HG02852 (cell line): ENCODE measurements at regions not wholly inside any gene's neighbourhood (a gene's known extent, or its start where the extent isn't known, plus 50 kb on each side); places are given as distances from the start of the nearest gene placed in this dataset.

ENCODE experiments used
- ATAC-seq: cut with Tn5 transposase; IDR thresholded peaks from one replicate; pipeline ENCODE4 v1.9.1; 2021; ENCODE audit warnings: mild to moderate bottlenecking, moderate library complexity; ENCODE audit not compliant: unreplicated experiment

DNA sequence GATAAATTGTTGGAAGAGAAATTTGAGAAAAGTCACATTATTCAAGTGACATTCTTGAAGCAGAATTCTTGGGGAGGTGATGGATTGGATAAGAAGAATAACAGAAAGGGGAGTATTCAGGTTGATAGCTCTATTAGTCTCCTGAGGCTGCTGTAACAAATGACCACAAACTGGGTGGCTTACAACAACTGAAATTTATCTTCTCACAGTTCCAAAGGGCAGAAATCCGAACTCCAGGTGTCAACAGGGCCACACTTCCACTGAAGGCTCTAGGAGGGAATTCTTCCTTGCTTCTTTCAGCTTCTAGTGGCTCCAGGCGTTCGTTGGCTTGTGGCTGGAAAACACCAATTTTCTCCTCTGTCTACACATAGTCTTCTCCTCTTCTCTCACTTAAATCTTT, 99.8 kb downstream of the TES start:
- ATAC-seq, result no peak

DNA sequence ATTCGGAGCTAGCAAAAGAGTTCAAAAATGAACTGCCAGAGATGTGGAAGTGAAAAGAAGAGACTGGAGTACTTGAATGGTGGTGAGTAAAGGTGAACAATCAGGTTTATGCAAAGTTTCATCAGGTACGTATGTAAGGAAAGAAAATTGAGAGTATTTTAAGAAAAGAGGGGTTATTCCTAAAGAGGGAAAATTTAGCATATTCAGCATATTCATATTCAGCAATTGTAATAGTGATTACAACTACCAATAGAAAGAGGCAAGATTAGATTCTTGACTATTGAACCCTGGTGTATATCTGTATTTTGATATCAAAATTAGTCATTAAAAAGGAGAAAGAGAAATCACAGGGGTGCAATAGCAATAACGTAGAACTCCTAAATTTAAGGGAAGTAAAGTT, 100.9 kb downstream of the TES start:
- ATAC-seq, result no peak

DNA sequence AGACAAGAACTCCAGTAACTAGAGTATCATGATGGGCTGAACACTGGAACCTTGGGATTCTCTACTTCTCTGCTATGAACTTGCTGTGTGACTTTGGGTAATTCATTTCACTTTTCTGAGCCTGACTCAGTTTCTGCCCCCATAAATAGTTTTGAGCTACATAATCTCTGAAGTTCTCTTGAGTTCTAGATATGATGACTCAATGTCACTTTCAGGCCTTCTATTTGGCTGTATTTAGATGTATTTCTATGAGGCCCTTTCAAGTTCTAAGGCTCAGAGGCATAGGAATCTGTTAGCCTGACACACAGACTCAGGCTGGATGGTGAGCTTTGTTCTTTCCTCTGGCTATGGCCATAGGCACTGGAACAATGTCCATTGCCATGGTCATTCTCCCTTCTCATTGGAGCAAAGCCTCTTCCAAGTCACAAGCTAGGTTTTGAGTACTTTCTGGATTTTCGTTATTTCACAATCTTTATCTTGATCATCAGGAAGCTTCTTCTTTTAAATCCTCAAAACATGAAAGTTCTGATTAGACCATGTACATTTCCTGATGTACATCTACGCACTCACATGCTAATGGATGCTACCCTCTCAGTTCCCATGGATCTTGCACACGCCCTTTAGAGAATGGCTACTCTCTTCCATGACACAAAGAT, 101.6 kb downstream of the TES start:
- ATAC-seq, result no peak

DNA sequence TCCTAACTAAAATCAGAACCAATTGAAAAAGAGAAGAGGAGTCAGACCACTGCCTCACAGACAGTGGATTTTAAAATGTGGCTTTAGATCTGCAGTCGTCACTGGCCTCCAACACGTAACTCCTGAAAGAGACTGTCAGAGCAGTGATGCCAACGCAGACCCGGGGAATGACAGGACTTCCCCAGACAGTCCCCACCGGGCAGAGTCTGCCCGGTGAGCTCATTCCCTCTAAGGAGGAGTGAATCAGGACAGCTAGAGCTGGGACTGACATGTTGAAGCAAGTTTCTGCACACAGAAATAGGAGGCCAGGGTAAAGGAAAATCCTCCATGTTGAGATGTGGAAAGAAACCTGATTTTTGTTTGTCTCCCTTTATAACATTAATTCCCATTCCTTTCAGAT, 105.0 kb downstream of the TES start:
- ATAC-seq, result no peak

DNA sequence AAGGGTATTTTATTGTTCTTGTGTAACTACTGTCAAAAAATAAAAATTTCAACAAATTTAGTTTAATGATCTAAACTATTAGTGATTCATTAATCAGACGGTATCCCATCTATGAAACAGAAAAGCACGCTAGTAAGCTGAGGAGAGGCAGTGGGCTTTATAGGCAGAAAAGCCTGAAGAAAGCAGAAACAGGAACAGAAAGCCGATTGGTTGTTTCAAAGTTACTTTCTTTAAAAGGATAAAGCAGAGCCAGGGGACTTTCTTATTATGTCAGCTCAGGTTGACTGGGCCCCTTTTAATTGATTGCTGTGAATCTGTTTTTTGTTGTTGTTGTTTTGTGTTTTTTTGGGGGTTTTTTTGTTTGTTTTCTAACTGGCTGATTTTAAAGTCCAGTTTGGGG, 105.5 kb downstream of the TES start:
- ATAC-seq, result peak; percentile 33

DNA sequence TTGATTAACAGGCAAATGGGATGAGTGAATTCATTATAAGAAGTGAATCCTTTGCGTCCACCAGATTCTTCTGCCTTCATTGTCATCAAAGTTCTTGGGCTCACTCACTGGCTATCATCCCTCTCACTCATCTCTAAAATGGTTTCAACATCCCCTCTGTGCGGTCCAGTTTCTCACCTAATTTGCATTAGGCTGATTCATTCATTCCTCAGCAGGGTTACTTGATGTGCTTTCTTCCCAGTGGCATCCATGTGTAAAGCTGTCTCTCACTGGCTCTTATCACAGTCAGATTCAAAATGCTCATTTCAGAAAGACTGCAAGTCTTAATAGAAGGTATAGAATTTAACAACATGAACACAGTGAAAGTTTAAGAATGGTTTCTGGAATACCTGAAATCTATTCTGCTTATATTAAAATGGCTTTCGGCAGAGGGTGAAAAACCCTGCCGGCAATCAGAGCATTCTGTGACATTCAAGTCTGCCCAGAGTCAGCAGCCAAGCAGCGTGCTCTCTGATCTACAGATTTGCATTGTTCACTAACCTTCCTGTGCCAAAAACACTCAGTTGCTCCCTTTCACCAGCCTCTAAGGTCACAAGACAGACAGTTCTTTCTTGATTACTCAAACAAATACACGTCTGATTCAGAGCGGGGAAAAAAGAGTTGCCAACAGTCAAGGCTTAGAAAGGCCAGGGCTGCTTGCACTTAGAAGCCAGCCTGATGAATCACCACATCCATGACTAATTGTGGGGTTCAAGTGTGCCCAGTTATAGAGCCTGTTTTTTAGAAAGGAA, 106.7 kb downstream of the TES start:
- ATAC-seq, result peak; percentile 92

DNA sequence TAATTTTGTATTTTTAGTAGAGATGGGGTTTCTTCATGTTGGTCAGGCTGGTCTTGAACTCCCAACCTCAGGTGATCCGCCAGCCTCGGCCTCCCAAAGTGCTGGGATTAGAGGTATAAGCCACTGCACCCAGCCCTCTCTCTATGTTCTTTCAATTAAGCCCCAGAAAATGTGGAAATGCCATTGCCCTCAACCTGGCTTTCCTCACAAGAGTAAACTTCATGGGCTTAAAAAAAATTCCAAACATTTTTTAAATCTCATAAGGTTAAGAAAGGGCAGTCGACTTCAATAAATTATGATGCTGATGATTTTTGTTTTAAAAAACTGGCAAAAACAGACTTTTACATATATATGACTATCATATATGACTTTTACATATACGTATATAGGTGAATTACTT, 107.6 kb downstream of the TES start:
- ATAC-seq, result no peak

DNA sequence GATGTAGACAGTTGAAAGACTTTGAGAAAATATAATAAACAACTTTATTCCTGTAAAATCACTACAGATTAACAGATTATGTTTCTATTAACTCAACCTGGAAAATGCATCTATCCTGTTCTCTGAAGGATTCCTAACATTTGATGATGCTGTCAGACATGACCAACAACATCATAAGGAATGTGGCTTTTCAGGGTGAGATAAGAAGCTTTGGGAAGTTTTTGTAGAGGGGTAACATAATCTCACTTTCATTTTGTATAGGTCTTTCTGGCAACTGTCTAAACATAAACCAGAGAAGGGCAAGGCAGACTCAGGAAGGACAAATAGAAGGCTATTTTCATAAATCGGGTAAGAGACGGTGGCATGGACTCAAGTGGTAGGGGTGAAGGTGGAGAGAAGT, 112.2 kb downstream of the TES start:
- no peak for ATAC-seq

DNA sequence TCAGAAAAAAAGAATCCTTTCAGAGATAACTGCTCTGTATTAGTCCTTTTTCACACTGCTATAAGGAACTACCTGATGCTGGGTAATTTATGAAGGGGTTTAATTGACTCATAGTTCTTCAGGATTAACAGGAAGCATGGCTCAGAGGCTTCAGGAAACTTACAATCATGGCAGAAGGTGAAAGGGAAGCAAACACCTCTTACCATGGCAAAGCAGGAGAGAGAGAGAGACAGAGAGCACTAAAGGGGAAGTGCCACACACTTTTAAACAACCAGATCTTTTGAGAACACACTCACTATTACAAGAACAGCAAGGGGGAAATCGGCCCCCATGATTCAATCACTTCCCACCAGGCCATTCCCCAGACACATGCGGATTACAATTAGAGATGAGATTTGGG, 114.2 kb downstream of the TES start:
- no peak for ATAC-seq

DNA sequence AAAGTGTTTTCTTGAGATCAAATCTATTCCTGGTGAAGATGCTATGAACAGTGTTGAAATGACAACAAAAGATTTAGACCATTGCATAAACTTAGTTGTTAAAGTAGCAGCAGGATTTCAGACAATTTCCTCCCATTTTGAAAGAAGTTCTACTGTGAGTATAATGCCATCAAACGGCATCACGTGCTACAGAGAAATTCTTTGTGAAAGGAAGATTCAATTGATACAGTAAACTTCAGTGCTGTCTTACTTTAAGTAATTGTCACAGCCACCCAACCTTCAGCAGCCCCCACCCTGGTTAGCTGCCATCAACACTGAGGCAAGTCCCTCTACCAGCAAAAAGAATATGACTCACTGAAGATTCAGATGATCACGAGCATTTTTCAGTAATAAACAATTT, 115.2 kb downstream of the TES start:
- no peak for ATAC-seq

DNA sequence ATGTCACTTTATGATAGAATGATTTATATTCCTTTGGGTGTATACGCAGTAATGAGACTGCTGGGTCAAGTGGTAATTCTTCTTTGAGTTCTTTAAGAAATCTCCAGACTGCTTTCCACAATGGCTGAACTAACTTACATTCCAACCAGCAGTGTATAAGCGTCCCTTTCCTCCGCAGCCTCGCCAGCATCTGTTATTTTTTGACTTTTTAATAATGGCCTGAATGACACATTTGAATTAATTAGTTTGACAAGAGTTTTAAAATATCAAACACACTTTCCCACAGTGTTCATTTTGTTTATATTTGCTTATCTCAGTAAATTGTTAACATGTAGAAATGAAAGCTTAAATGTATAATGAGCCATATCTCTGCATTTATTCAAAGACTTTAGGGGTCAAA, 116.8 kb downstream of the TES start:
- no peak for ATAC-seq

DNA sequence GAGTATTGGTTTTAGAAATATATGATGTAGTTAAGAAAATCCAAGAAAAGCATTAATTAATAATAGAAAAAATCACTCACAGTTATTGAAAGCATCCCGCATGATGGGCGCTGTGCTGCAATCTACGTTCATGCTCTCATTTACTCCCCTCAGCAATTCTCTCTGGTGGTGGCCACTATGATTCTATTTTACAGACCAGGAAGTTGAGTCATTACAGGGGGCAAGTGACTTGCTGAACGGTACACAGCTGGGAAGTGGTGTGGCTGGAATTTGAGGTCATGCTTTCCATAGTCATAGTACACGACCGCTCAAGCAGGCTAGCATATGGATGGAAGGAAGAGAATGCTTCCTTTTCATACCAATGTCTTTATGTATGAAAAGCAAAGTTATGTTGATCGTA, 117.4 kb downstream of the TES start:
- no peak for ATAC-seq

DNA sequence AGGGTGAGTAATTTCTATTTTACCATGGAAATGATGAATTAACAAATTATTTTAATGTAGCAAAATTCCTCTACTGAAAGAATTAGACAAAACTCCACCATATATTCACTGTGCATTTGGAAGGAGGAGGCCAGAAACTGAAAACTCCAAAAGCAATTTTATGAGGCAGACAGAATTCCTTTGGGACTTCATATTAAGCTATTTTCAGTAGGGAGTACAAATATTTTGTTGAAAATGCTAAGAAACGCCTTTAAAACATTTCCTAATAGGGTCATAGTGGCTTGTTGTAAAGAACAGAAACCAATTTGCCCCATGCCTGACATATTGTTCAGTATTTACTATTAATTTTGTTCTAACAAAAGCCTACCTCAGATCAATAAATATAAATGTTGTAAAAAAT, 117.8 kb downstream of the TES start:
- no peak for ATAC-seq

DNA sequence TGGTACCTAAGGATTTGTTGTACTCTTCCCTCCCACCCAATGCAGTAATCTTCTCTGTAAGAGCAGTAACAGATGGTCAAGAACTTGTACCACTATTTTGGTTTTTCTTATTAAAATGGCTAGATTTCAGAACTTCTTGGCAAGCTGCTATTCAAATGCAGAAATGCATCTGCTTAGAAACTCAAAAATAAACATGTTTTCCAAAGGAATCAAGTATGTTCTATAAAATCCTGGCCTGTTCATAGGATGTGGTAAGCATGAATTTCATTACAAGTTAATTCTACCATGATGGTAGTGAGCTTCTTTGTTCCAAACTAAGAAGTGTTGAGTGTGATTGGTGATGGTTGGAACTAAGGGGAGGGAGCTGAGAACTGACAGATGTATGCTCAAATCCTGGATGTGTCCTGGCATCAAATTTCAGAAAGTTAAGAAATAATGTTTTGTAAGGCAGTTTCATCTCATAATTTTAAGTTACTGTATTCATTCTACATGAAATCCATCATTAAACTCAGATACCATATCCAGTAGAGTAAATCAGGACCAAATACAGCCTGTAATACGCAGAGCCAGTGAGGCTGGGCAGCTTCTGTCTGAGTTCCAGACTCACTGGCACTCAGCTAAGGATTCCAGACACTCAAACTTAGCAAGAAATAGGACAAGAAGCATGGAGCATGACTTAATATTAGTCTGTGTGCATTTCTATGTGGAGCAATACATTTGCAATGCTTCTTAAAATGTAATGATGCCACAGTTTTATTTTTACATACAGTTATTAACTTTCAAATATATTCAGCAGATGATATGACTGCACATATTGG, 119.6 kb downstream of the TES start:
- no peak for ATAC-seq

DNA sequence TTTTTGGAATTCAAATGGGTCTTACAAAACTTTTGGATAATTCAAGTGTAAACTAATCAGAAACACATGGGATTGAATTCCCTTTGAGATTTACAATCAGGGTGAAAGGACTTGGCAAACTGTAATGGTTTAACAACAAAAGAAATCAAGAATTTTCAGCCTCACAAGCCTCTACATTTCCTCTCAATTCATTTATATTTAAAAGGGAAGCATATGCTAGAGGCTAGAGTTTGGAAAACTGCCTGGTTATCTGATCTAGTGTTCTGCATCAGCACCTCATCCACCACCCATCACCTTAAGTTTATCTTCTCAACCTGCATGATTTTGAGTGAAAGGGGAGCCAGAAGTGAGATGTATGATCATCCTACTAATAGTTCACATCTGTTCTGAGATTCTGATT, 120.7 kb downstream of the TES start:
- no peak for ATAC-seq

DNA sequence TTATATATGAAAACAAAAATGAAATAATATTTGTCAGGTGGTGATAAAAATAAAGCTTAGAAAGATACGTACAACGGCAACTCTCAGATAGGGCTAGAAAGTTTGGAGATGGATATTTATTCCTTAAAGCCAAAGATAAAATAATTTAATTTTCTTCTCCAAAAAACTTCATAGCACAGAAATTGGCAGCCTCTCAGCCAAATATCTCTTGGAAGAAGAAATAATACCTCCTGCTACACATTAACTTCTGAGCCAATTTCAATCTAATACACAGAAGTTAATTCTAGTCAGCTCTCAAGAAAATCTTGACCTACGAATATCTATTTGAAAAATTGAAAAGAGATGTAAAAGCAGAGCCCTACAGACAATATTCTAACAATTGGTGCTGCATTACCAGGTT, 122.4 kb downstream of the TES start:
- ATAC-seq, result no peak

DNA sequence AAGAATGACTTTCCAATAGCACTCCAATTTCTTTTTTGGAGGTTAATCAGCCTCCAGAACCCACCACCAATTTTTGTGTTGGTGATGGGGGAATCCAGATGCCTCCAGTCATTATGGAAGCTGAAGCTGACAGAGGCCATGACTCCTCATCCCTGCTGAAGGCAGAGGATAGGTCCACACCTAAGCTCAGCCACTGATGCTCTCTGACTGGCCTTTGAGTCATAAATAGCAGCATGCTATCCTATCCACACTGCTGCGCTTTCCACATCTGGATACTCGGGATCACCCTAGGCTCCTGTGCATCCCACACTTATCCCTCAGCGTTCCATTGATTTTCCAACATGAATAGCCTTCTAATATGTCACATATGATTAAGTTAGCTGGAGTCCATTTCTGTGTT, 124.2 kb downstream of the TES start:
- ATAC-seq, result no peak

DNA sequence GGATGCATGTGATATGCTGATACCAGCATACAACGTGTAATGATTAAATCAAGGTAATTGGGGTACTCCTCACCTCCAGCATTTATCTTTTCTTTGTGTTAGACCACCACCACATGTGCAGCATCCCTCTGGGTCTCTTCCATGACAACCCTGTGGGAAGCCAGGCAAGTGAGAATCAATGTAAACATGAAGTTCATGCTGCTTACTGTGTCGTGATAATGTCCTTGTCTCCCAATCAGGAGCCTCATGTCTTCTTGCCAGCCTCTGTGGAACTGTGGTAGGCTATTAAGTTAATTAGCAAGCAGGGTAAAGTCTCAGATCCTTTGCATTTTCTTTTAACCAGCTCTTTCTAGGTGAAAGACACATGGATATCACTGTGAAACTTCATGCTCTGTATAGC, 126.7 kb downstream of the TES start:
- ATAC-seq, result no peak

DNA sequence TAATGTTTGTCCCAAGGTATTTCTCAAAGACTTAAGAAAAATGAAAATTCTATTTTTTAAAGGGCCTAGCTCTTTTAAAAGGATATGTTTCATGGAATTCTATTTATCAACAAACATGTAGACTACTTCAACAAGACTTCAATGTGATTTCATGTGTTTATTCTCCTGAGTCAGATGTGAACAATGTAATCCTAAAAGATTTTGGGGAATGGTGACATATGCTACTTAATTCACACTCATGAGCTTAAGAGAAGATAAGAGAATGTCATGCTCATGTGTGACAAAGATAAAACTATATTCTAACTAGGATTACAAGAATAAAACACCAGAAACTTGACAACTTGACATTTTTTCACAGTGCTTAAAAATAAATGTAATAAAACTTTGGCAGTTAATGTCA, 127.5 kb downstream of the TES start:
- ATAC-seq, result no peak

DNA sequence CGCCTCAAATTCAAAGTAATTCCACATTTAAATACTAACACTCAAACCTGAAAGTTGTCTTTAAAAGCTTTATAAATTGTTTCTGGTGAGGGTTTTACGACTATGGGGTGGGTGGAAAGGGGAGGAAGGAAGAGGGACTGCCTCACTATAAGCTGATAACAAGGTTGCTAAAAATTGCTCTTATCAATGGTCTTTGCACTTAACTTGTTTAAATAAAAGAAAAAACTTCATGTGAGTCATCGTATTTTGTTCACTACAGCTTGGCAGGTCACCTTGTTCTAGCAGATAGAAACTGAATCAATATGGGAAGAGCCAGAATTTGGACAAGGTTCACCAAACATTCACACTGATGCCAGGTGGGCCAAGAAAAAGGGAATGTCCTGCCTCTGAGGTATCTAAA, 129.2 kb downstream of the TES start:
- ATAC-seq, result no peak

DNA sequence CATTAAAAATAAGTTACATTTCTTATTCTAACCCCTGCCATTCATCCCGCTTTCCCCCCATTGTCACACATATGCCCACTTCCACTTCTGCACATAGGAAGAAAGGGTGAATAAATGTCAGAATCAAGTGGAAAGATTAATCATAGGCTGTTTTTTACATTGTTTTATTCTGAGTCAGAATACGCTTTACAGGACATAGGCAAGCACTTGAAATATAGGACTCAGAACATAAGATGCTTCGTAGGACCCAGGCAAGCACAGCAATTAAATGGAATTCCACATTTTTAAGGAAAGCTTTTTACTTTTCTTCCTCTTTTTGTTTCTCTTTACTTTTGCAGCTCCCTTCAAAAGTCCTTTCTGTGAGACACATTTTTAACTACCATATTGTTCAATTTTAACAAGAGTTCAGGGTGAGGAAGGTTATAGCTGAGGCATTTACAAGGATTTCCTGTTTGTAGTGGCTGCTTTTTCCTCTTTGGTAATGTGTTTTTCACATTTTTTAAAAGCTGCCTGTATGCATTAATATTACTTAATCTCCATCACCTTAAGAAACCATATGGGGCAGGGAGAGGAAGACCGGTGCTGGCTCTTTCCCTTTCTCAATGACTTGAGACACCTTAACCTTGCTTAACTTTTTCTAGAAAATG, 130.0 kb downstream of the TES start:
- no peak for ATAC-seq
